ENCODE measurements at regions not wholly inside any gene's neighbourhood (a gene's known extent, or its start where the extent isn't known, plus 50 kb on each side); places are given as distances from the start of the nearest gene placed in this dataset.

GRCh38 chr12:76678992-76679391, 84.9 kb upstream of the ZDHHC17 start:
- DNase-seq (ENCODE audit: low spot score), result no peak
- Histone ChIP-seq H3K4me3 (no peak overlapping the region), H3K36me3 (no peaks in the 10 kb centered on the region), H3K4me1 (no peaks in the 10 kb centered on the region), H3K9me3 (no peaks in the 10 kb centered on the region), H3K27me3 (no peaks in the 10 kb centered on the region), H3K27ac (no peak overlapping the region)
- TF ChIP-seq CTCF (IDR thresholded peaks at IDR 0.05), result no peak

GRCh38 chr12:76679778-76680177, 84.1 kb upstream of the ZDHHC17 start:
- no peak overlapping the region for H3K4me3 ChIP-seq
- no peaks in the 10 kb centered on the region for H3K4me1 ChIP-seq
- DNase-seq (ENCODE audit: low spot score), result no peak
- no peak for TF ChIP-seq CTCF (IDR thresholded peaks at IDR 0.05)
- H3K36me3 ChIP-seq, result no peaks in the 10 kb centered on the region
- H3K27ac ChIP-seq, result no peak overlapping the region
- no peaks in the 10 kb centered on the region for H3K27me3 ChIP-seq
- no peaks in the 10 kb centered on the region for H3K9me3 ChIP-seq

- H3K27ac ChIP-seq, result no peak overlapping the region
- no peak for DNase-seq (ENCODE audit: low spot score)
- H3K36me3 ChIP-seq, result no peaks in the 10 kb centered on the region
- no peak for TF ChIP-seq CTCF (IDR thresholded peaks at IDR 0.05)
- no peaks in the 10 kb centered on the region for H3K27me3 ChIP-seq
- no peaks in the 10 kb centered on the region for H3K9me3 ChIP-seq
- H3K4me1 ChIP-seq, result peaks cover 0 to 7% of the 10 kb centered on the region in 2 donors
- H3K4me3 ChIP-seq, result no peak overlapping the region
Observed at GRCh38 chr12:76680940-76681339, 83.0 kb upstream of the ZDHHC17 start.

- H3K27me3 ChIP-seq, result no peaks in the 10 kb centered on the region
- DNase-seq (ENCODE audit: low spot score), result peak; percentile 59
- no peak for TF ChIP-seq CTCF (IDR thresholded peaks at IDR 0.05)
- peak overlapping the region in 1 of 2 donors; percentile 1 for H3K4me3 ChIP-seq
- H3K36me3 ChIP-seq, result no peaks in the 10 kb centered on the region
- peaks cover 0 to 7% of the 10 kb centered on the region in 2 donors for H3K4me1 ChIP-seq
- H3K9me3 ChIP-seq, result no peaks in the 10 kb centered on the region
- no peak overlapping the region for H3K27ac ChIP-seq
Observed at GRCh38 chr12:76685246-76685678, 78.7 kb upstream of the ZDHHC17 start.

- Histone ChIP-seq H3K4me3 (no peak overlapping the region), H3K9me3 (no peaks in the 10 kb centered on the region)
- TF ChIP-seq CTCF (IDR thresholded peaks at IDR 0.05), result no peak
Observed at GRCh38 chr12:76687981-76688380, 75.9 kb upstream of the ZDHHC17 start.

GRCh38 chr12:76688631-76689030, 75.3 kb upstream of the ZDHHC17 start:
- no peak overlapping the region for H3K4me3 ChIP-seq
- H3K27ac ChIP-seq, result no peak overlapping the region
- H3K4me1 ChIP-seq, result peaks cover 0 to 7% of the 10 kb centered on the region in 2 donors
- DNase-seq (ENCODE audit: low spot score), result no peak
- H3K36me3 ChIP-seq, result no peaks in the 10 kb centered on the region
- H3K9me3 ChIP-seq, result no peaks in the 10 kb centered on the region
- no peak for TF ChIP-seq CTCF (IDR thresholded peaks at IDR 0.05)
- H3K27me3 ChIP-seq, result no peaks in the 10 kb centered on the region

More at GRCh38 chr12:76687981-76688380, 75.9 kb upstream of the ZDHHC17 start:
- DNase-seq (ENCODE audit: low spot score), result no peak
- Histone ChIP-seq H3K4me1 (peaks cover 0 to 7% of the 10 kb centered on the region in 2 donors), H3K27me3 (no peaks in the 10 kb centered on the region), H3K36me3 (no peaks in the 10 kb centered on the region), H3K27ac (no peak overlapping the region)
